H9 (cell line): ENCODE measurements at regions not wholly inside any gene's neighbourhood (a gene's known extent, or its start where the extent isn't known, plus 50 kb on each side); places are given as distances from the start of the nearest gene placed in this dataset.

Experiments
- DNase-seq: peaks from one replicate; pipeline ENCODE4 v3.0.0-alpha.2; 2017
- H2AFZ ChIP-seq: one replicate; pipeline ENCODE4 v1.6.1; 2013; ENCODE audit warnings: mild to moderate bottlenecking, low read length, control low read depth, moderate library complexity
- H2AK5ac ChIP-seq: 2 replicates; pipeline ENCODE4 v1.6.1; 2013; ENCODE audit warnings: low read length, control low read depth, mixed read lengths; ENCODE audit not compliant: insufficient read length
- H2BK120ac ChIP-seq: one replicate; pipeline ENCODE4 v1.6.1; 2013; ENCODE audit warnings: low read depth, mild to moderate bottlenecking, low read length, control low read depth, inconsistent platforms; ENCODE audit not compliant: poor library complexity, severe bottlenecking
- H2BK12ac ChIP-seq: 2 replicates; pipeline ENCODE4 v1.6.1; 2013; ENCODE audit warnings: low read length, control low read depth, mixed read lengths, low read depth; ENCODE audit not compliant: insufficient read length
- H2BK15ac ChIP-seq: 2 replicates; pipeline ENCODE4 v1.6.1; 2013; ENCODE audit warnings: low read depth, low read length, control low read depth
- H2BK20ac ChIP-seq: one replicate; pipeline ENCODE4 v1.6.1; 2013; ENCODE audit warnings: low read depth, mild to moderate bottlenecking, low read length, control low read depth, inconsistent platforms; ENCODE audit not compliant: poor library complexity, severe bottlenecking
- H2BK5ac ChIP-seq: 2 replicates; pipeline ENCODE4 v1.6.1; 2013; ENCODE audit warnings: low read length, control low read depth, mixed read lengths; ENCODE audit not compliant: insufficient read length
- H3K14ac ChIP-seq: 2 replicates; pipeline ENCODE4 v1.6.1; 2013; ENCODE audit warnings: low read length, control low read depth; ENCODE audit not compliant: insufficient read depth
- H3K18ac ChIP-seq: 2 replicates; pipeline ENCODE4 v1.6.1; 2013; ENCODE audit warnings: low read depth, mild to moderate bottlenecking, mixed read lengths, low read length, control low read depth; ENCODE audit not compliant: insufficient read length
- H3K23ac ChIP-seq: 2 replicates; pipeline ENCODE4 v1.6.1; 2013; ENCODE audit warnings: low read length, control low read depth, mixed read lengths, low read depth; ENCODE audit not compliant: insufficient read length
- H3K23me2 ChIP-seq: 2 replicates; pipeline ENCODE4 v1.6.1; 2013; ENCODE audit warnings: low read depth, mild to moderate bottlenecking, mixed read lengths, low read length, control low read depth; ENCODE audit not compliant: insufficient read length, poor library complexity, severe bottlenecking
- H3K27ac ChIP-seq: 2 replicates; pipeline ENCODE4 v1.5.1; 2013; ENCODE audit warnings: low read length, control low read depth, mixed read lengths, low read depth; ENCODE audit not compliant: insufficient read length
- H3K27me3 ChIP-seq: 2 replicates; pipeline ENCODE4 v1.6.1; 2013; ENCODE audit warnings: low read length, control low read depth, inconsistent platforms; ENCODE audit not compliant: insufficient read depth
- H3K4ac ChIP-seq: 2 replicates; pipeline ENCODE4 v1.6.1; 2013; ENCODE audit warnings: low read depth, mild to moderate bottlenecking, control low read depth, inconsistent platforms, low read length, moderate library complexity
- H3K4me1 ChIP-seq: 2 replicates; pipeline ENCODE4 v1.6.1; 2013; ENCODE audit warnings: low read length, control low read depth, inconsistent platforms; ENCODE audit not compliant: insufficient read depth
- H3K4me2 ChIP-seq: 2 replicates; pipeline ENCODE4 v1.6.1; 2013; ENCODE audit warnings: low read length, control low read depth, mixed read lengths; ENCODE audit not compliant: insufficient read length, insufficient read depth
- H3K56ac ChIP-seq: 2 replicates; pipeline ENCODE4 v1.6.1; 2013; ENCODE audit warnings: low read depth, mild to moderate bottlenecking, mixed read lengths, low read length, control low read depth; ENCODE audit not compliant: insufficient read length
- H3K79me1 ChIP-seq: 2 replicates; pipeline ENCODE4 v1.6.1; 2013; ENCODE audit warnings: low read depth, mild to moderate bottlenecking, moderate library complexity, low read length, control low read depth, inconsistent platforms; ENCODE audit not compliant: insufficient read depth, poor library complexity, severe bottlenecking
- H3K79me2 ChIP-seq: 2 replicates; pipeline ENCODE4 v1.6.1; 2013; ENCODE audit warnings: low read length, control low read depth, inconsistent platforms; ENCODE audit not compliant: insufficient read depth
- H3K9ac ChIP-seq: 2 replicates; pipeline ENCODE4 v1.6.1; 2013; ENCODE audit warnings: low read length, control low read depth, mixed read lengths; ENCODE audit not compliant: insufficient read length; ENCODE audit errors: extremely low read depth
- H3K9me3 ChIP-seq: one replicate; pipeline ENCODE4 v1.6.1; 2013; ENCODE audit warnings: low read depth, low read length, inconsistent platforms; ENCODE audit not compliant: control insufficient read depth
- H3T11ph ChIP-seq: one replicate; pipeline ENCODE4 v1.6.1; 2013; ENCODE audit warnings: mild to moderate bottlenecking, low read length, control low read depth, inconsistent platforms
- H4K20me1 ChIP-seq: one replicate; pipeline ENCODE4 v1.6.1; 2013; ENCODE audit not compliant: control insufficient read depth, insufficient read length, insufficient read depth
- H4K5ac ChIP-seq: 2 replicates; pipeline ENCODE4 v1.6.1; 2013; ENCODE audit warnings: low read depth, mild to moderate bottlenecking, mixed read lengths, low read length, control low read depth; ENCODE audit not compliant: insufficient read length
- H4K8ac ChIP-seq: replicated peaks from 2 replicates; pipeline ENCODE4 v1.6.1; 2013; ENCODE audit warnings: low read length, control low read depth, mixed read lengths, low read depth; ENCODE audit not compliant: insufficient read length
- H4K91ac ChIP-seq: 2 replicates; pipeline ENCODE4 v1.6.1; 2013; ENCODE audit warnings: low read depth, mild to moderate bottlenecking, moderate library complexity, mixed read lengths, low read length, control low read depth; ENCODE audit not compliant: insufficient read length
- H3K27ac Mint-ChIP-seq, 3 experiments: 2 replicates in 2 of 3; 3 replicates in 1 of 3; pipeline ENCODE4 v1.8.0; 2020 to 2021; ENCODE audit warnings: mixed read lengths in 3 of 3, mild to moderate bottlenecking in 1 of 3, moderate library complexity in 1 of 3
- H3K27me3 Mint-ChIP-seq: 2 replicates; pipeline ENCODE4 v1.8.0; 2021; ENCODE audit warnings: low read depth, mild to moderate bottlenecking, moderate library complexity, mixed read lengths
- H3K36me3 Mint-ChIP-seq, 3 experiments: 2 replicates in 2 of 3; 3 replicates in 1 of 3; pipeline ENCODE4 v1.8.0; 2020 to 2021; ENCODE audit warnings: low read depth in 3 of 3, mixed read lengths in 3 of 3; ENCODE audit not compliant: insufficient read depth in 1 of 3
- H3K4me1 Mint-ChIP-seq, 2 experiments: 2 replicates each; pipeline ENCODE4 v1.8.0; 2020; ENCODE audit warnings: mixed read lengths in 2 of 2
- H3K4me3 Mint-ChIP-seq, 2 experiments: 2 replicates in 1 of 2; 3 replicates in 1 of 2; pipeline ENCODE4 v1.8.0; 2020 to 2021; ENCODE audit warnings: mild to moderate bottlenecking in 2 of 2, mixed read lengths in 2 of 2, moderate library complexity in 1 of 2
- H3K9me3 Mint-ChIP-seq, 2 experiments: 2 replicates in 1 of 2; 3 replicates in 1 of 2; pipeline ENCODE4 v1.8.0; 2020; ENCODE audit warnings: mild to moderate bottlenecking in 2 of 2, mixed read lengths in 2 of 2, moderate library complexity in 1 of 2
- CTCF ChIP-seq: fragments of 200-600 bp; sonication (generic); conservative IDR thresholded peaks from 3 replicates; pipeline ENCODE4 v1.8.0; 2021; ENCODE audit warnings: antibody characterized with exemption, mild to moderate bottlenecking
- WGBS: extraction: QIAGEN DNeasy Blood & Tissue Kit; methylation state at CpG from one replicate; pipeline ENCODE4 v1.1.7; 2013; ENCODE audit warnings: missing lambda C conversion rate, low lambda C conversion rate, mixed read lengths; ENCODE audit not compliant: insufficient read length; ENCODE audit errors: extremely low coverage; 5-methylcytosine and 5-hydroxymethylcytosine counted together

- Histone ChIP-seq H2BK15ac (no peak overlapping the region), H2BK5ac (no peak overlapping the region), H3K9ac (no peak overlapping the region), H3K23me2 (no peaks in the 10 kb centered on the region), H4K20me1 (no peaks in the 10 kb centered on the region), H3K79me1 (no peaks in the 10 kb centered on the region), H2BK20ac (no peak overlapping the region), H3K23ac (no peak overlapping the region), H3K27me3 (no peaks in the 10 kb centered on the region), H2AFZ (no peak overlapping the region), H3K18ac (no peak overlapping the region), H2BK120ac (no peak overlapping the region), H3K14ac (no peak overlapping the region), H3K56ac (no peak overlapping the region), H4K91ac (no peak overlapping the region), H2BK12ac (no peak overlapping the region), H3K79me2 (no peaks in the 10 kb centered on the region), H3K9me3 (no peaks in the 10 kb centered on the region), H3K27ac (no peak overlapping the region), H3K4ac (no peak overlapping the region), H3K4me1 (no peaks in the 10 kb centered on the region), H4K5ac (no peak overlapping the region), H4K8ac (no peak overlapping the region), H3T11ph (no peak overlapping the region), H3K4me2 (no peak overlapping the region), H2AK5ac (no peak overlapping the region)
- no peaks in the 10 kb centered on the region for H3K27me3 Mint-ChIP-seq
- no peak for TF ChIP-seq CTCF
- no peak for DNase-seq
- no peak overlapping the region for H3K27ac Mint-ChIP-seq
- H3K36me3 Mint-ChIP-seq = peaks cover 4 to 9% (median 4%) of the 10 kb centered on the region in 3 experiments; a peak in 5 of 7 replicates
- WGBS = no CpG with 5 or more reads among the region's 3 CpGs
- peaks cover 5 to 7% of the 10 kb centered on the region in 2 experiments for H3K4me1 Mint-ChIP-seq
- no peak overlapping the region for H3K4me3 Mint-ChIP-seq
- H3K9me3 Mint-ChIP-seq = peaks cover 4 to 9% of the 10 kb centered on the region in 2 experiments; a peak in 4 of 5 replicates
Measured at GRCh38 chr16:73768786-73769203, 527.8 kb upstream of the PSMD7 start.
